HCT116 (cell line): ENCODE measurements at regions not wholly inside any gene's neighbourhood (a gene's known extent, or its start where the extent isn't known, plus 50 kb on each side); places are given as distances from the start of the nearest gene placed in this dataset.

Experiments
- ATAC-seq: fragments of 200-7000 bp; cut with Tn5 transposase; 2 replicates; pipeline ENCODE4 v1.9.1; 2020; ENCODE audit warnings: mild to moderate bottlenecking, moderate library complexity
- BruUV-seq: library from RNA; stranded (reverse); fragments of 400-500 nt; replicated peaks from 2 replicates; lab custom pipeline; 2021; lab: Mats Ljungman, UMichigan
- CTCF ChIA-PET: fragments of 300-600 bp; sonication (Branson Sonifier 250); formaldehyde crosslinking; loops from one replicate; lab custom pipeline; 2021; ENCODE audit warnings: antibody characterized with exemption; lab: Charles Lee
- POLR2A ChIA-PET: fragments of 300-600, 350-600 bp; sonication (Branson Sonifier 250); formaldehyde crosslinking; loops from one replicate; lab custom pipeline; 2021; ENCODE audit warnings: antibody characterized with exemption; lab: Charles Lee
- RAD21 ChIA-PET, 2 experiments: fragments of 300-600 bp; sonication (Branson Sonifier 250); formaldehyde crosslinking; loops; one replicate each; lab custom pipeline; 2023; ENCODE audit warnings: low total read pairs in 2 of 2; ENCODE audit not compliant: uncharacterized antibody in 2 of 2, unreplicated experiment in 2 of 2, low non-redundant PET in 1 of 2; lab: Charles Lee
- DNase-seq: peaks from one replicate; pipeline ENCODE4 v3.0.0-alpha.2; 2010; ENCODE audit warnings: low read depth, low spot score
- H2AFZ ChIP-seq: fragments of 200-600 bp; shearing (Covaris generic), sonication (generic); 2 replicates; pipeline ENCODE4 v1.6.1; 2017; ENCODE audit warnings: low read depth, mixed run types, mixed read lengths, antibody characterized with exemption, low read length; ENCODE audit not compliant: poor library complexity, severe bottlenecking
- H3K27ac ChIP-seq: 2 replicates; pipeline ENCODE4 v1.5.1; 2012; ENCODE audit warnings: low read depth, low read length
- H3K27me3 ChIP-seq: fragments of 200-600 bp; sonication (generic); 2 replicates; pipeline ENCODE4 v1.6.1; 2016; ENCODE audit warnings: mixed run types, low read length, mixed read lengths; ENCODE audit not compliant: insufficient read depth
- H3K36me3 ChIP-seq, 2 experiments: fragments of 200-500 bp in 1 of 2; fragments of 200-600 bp in 1 of 2; sonication (Bioruptor generic) in 1 of 2; sonication (generic) in 1 of 2; 2 replicates each; pipeline versions ENCODE4 v1.5.1 to v1.6.1; 2014 to 2016; ENCODE audit warnings: low read length in 2 of 2, inconsistent platforms in 1 of 2, mixed read lengths in 1 of 2, mixed run types in 1 of 2; ENCODE audit not compliant: insufficient read depth in 2 of 2, control insufficient read depth in 1 of 2
- H3K4me1 ChIP-seq, 2 experiments: fragments of 200-600 bp in 1 of 2; sonication (generic) in 1 of 2; 2 replicates each; pipeline versions ENCODE4 v1.5.1 to v1.6.1; 2012 to 2017; ENCODE audit warnings: low read length in 2 of 2, inconsistent platforms in 1 of 2, mild to moderate bottlenecking in 1 of 2, mixed read lengths in 1 of 2, mixed run types in 1 of 2, moderate library complexity in 1 of 2; ENCODE audit not compliant: insufficient read depth in 2 of 2, control insufficient read depth in 1 of 2
- H3K4me2 ChIP-seq: fragments of 200-600 bp; sonication (generic); 2 replicates; pipeline ENCODE4 v1.6.1; 2017; ENCODE audit warnings: mixed run types, low read length, mixed read lengths
- H3K4me3 ChIP-seq, 2 experiments: fragments of 200-600 bp in 1 of 2; sonication (generic) in 1 of 2; replicated peaks in 1 of 2; 2 replicates each; pipeline ENCODE4 v1.5.1; 2011 to 2016; ENCODE audit warnings: low read length in 2 of 2, control low read depth in 1 of 2, low read depth in 1 of 2, mild to moderate bottlenecking in 1 of 2, mixed read lengths in 1 of 2, mixed run types in 1 of 2
- H3K79me2 ChIP-seq: fragments of 200-600 bp; sonication (generic); 2 replicates; pipeline ENCODE4 v1.6.1; 2017; ENCODE audit warnings: mild to moderate bottlenecking, mixed run types, low read length, moderate library complexity, mixed read lengths; ENCODE audit not compliant: insufficient read depth
- H3K9ac ChIP-seq: fragments of 200-600 bp; sonication (generic); 2 replicates; pipeline ENCODE4 v1.6.1; 2016; ENCODE audit warnings: low read length, mixed read lengths
- H3K9me2 ChIP-seq: fragments of 200-600 bp; sonication (generic), shearing (Covaris generic); 2 replicates; pipeline ENCODE4 v1.6.1; 2017; ENCODE audit warnings: mixed run types, mild to moderate bottlenecking, moderate library complexity; ENCODE audit not compliant: insufficient read depth
- H3K9me3 ChIP-seq, 2 experiments: fragments of 200-500 bp in 1 of 2; fragments of 200-600 bp in 1 of 2; sonication (Bioruptor generic) in 1 of 2; sonication (generic) in 1 of 2; 2 replicates each; pipeline ENCODE4 v1.6.1; 2014 to 2017; ENCODE audit warnings: low read length in 2 of 2, mixed read lengths in 2 of 2, inconsistent platforms in 1 of 2, low read depth in 1 of 2, mild to moderate bottlenecking in 1 of 2, mixed run types in 1 of 2, moderate library complexity in 1 of 2; ENCODE audit not compliant: control insufficient read depth in 1 of 2, insufficient read depth in 1 of 2
- H4K20me1 ChIP-seq: fragments of 200-600 bp; sonication (generic), shearing (Covaris generic); 2 replicates; pipeline ENCODE4 v1.6.1; 2017; ENCODE audit warnings: mixed run types, mild to moderate bottlenecking, moderate library complexity; ENCODE audit not compliant: insufficient read depth
- CBX3 ChIP-seq: IDR thresholded peaks from 2 replicates; pipeline ENCODE4 v1.6.1; 2012; ENCODE audit warnings: low read depth
- ELF1 ChIP-seq: IDR thresholded peaks from 2 replicates; pipeline ENCODE4 v1.6.1; 2012; ENCODE audit warnings: low read depth, borderline replicate concordance
- EZH2 ChIP-seq: fragments of 200-600 bp; sonication (generic); IDR thresholded peaks from 2 replicates; pipeline ENCODE4 v1.6.1; 2017; ENCODE audit warnings: antibody characterized with exemption, mixed run types
- EZH2phosphoT487 ChIP-seq: fragments of 200-600 bp; IDR thresholded peaks from 2 replicates; pipeline ENCODE4 v1.6.1; 2018; ENCODE audit warnings: antibody characterized with exemption, borderline replicate concordance
- FOSL1 ChIP-seq: IDR thresholded peaks from 2 replicates; pipeline ENCODE4 v1.6.1; 2012; ENCODE audit warnings: low read depth
- JUND ChIP-seq: IDR thresholded peaks from 2 replicates; pipeline ENCODE4 v1.6.1; 2012
- POLR2A ChIP-seq: IDR thresholded peaks from 2 replicates; pipeline ENCODE4 v1.7.0; 2011; ENCODE audit warnings: borderline replicate concordance; ENCODE audit not compliant: insufficient read depth, insufficient read length; ENCODE audit errors: extremely low read depth
- POLR2AphosphoS5 ChIP-seq: IDR thresholded peaks from 2 replicates; pipeline ENCODE4 v1.6.1; 2011; ENCODE audit warnings: mild to moderate bottlenecking, low read depth, low read length, moderate library complexity
- RAD21 ChIP-seq: IDR thresholded peaks from 2 replicates; pipeline ENCODE4 v1.6.1; 2012; ENCODE audit warnings: low read depth, mild to moderate bottlenecking
- SIN3A ChIP-seq: IDR thresholded peaks from 2 replicates; pipeline ENCODE4 v1.6.1; 2012; ENCODE audit warnings: low read depth
- SRF ChIP-seq: IDR thresholded peaks from 2 replicates; pipeline ENCODE4 v1.6.1; 2012; ENCODE audit warnings: low read depth
- TCF7L2 ChIP-seq: IDR thresholded peaks from 2 replicates; pipeline ENCODE4 v1.7.0; 2011; ENCODE audit warnings: borderline replicate concordance, inconsistent platforms; ENCODE audit not compliant: insufficient read depth, insufficient read length; ENCODE audit errors: extremely low read depth
- YY1 ChIP-seq: IDR thresholded peaks from 2 replicates; pipeline ENCODE4 v1.6.1; 2011; ENCODE audit warnings: low read length, low read depth, moderate library complexity, mild to moderate bottlenecking; ENCODE audit not compliant: insufficient replicate concordance; ENCODE audit errors: extremely low read depth
- ZFX ChIP-seq: fragments of 450-650 bp; IDR thresholded peaks from 2 replicates; pipeline ENCODE4 v1.6.1; 2017
- ZNF274 ChIP-seq: fragments of 200-500 bp; sonication (Bioruptor generic); IDR thresholded peaks from 2 replicates; pipeline ENCODE4 v1.6.1; 2014; ENCODE audit warnings: mild to moderate bottlenecking, low read depth, low read length, inconsistent platforms
- intact Hi-C: fragments of 100-400 bp; cut with micrococcal nuclease; formaldehyde crosslinking; loops from 2 replicates; pipeline ENCODE4 v1.10.0; 2022
- TF ChIP-seq, protein P1 (sequence below), 3 experiments: fragments of 200-600 bp in 1 of 3; sonication (generic) in 1 of 3; IDR thresholded peaks in 2 of 3; conservative IDR thresholded peaks in 1 of 3; 2 replicates each; pipeline ENCODE4 v1.5.1; 2012 to 2017; ENCODE audit warnings: low read depth in 2 of 3, low read length in 2 of 3, antibody characterized with exemption in 1 of 3, borderline replicate concordance in 1 of 3, control low read depth in 1 of 3, mild to moderate bottlenecking in 1 of 3, mixed read lengths in 1 of 3, mixed run types in 1 of 3, moderate library complexity in 1 of 3; ENCODE audit not compliant: insufficient read depth in 1 of 3

DNA sequence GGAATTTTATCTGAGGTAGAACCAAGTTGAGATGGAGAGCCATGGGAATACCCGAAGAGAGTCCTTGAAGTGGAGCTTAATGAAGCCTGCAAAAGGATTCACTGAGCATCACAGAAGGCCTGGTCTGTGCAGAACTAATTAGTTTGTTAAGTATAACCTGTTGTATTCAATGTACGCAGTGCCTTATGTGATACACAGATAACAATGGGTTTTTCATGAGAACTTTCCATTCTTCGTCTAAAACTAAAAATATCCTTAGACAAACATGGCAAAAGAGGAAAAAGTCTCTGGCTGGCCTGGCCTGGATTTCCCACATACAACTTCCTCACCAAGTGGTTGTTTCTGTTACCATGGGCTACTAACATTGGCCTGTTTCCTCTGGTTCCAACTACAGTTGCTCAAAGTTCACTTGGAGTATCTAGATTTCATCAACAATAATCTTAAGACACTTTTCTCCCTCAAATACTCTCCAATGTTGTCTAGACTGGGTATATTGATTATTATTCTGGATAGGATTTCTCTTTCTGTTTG is 237.6 kb upstream of the ZNF462 start:
- DNase-seq: no peak
- BruUV-seq: no TSS peak
- intact Hi-C loops: no loop called here
- Histone ChIP-seq H3K9me3 (no peaks in the 10 kb centered on the region), H3K79me2 (no peaks in the 10 kb centered on the region), H3K4me2 (no peak overlapping the region), H3K4me3 (no peak overlapping the region), H3K27me3 (no peaks in the 10 kb centered on the region), H4K20me1 (no peaks in the 10 kb centered on the region), H2AFZ (no peak overlapping the region), H3K27ac (no peak overlapping the region), H3K9me2 (no peaks in the 10 kb centered on the region), H3K36me3 (no peaks in the 10 kb centered on the region), H3K9ac (no peak overlapping the region), H3K4me1 (no peaks in the 10 kb centered on the region)
- no peak for ATAC-seq
- RAD21 ChIA-PET: no interaction called here
- POLR2A ChIA-PET: no interaction called here
- no peak for TF ChIP-seq SIN3A
- no peak for TF ChIP-seq EZH2phosphoT487
- no peak for TF ChIP-seq RAD21
- TF ChIP-seq JUND: no peak
- no peak for TF ChIP-seq FOSL1
- no peak for TF ChIP-seq SRF
- TF ChIP-seq ZNF274: no peak
- no peak for TF ChIP-seq CBX3
- TF ChIP-seq YY1: no peak
- TF ChIP-seq EZH2: no peak
- TF ChIP-seq POLR2A: no peak
- no peak for TF ChIP-seq ELF1
- TF ChIP-seq POLR2AphosphoS5: no peak
- TF ChIP-seq, protein P1, sequence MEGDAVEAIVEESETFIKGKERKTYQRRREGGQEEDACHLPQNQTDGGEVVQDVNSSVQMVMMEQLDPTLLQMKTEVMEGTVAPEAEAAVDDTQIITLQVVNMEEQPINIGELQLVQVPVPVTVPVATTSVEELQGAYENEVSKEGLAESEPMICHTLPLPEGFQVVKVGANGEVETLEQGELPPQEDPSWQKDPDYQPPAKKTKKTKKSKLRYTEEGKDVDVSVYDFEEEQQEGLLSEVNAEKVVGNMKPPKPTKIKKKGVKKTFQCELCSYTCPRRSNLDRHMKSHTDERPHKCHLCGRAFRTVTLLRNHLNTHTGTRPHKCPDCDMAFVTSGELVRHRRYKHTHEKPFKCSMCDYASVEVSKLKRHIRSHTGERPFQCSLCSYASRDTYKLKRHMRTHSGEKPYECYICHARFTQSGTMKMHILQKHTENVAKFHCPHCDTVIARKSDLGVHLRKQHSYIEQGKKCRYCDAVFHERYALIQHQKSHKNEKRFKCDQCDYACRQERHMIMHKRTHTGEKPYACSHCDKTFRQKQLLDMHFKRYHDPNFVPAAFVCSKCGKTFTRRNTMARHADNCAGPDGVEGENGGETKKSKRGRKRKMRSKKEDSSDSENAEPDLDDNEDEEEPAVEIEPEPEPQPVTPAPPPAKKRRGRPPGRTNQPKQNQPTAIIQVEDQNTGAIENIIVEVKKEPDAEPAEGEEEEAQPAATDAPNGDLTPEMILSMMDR (IDR thresholded peaks at IDR 0.05 in 2 of 3, conservative IDR thresholded peaks at IDR 0.05 in 1 of 3; ENCODE audit: borderline replicate concordance in 1 of 3, insufficient read depth in 1 of 3, low read depth in 2 of 3, low read length in 2 of 3): no peak
- no peak for TF ChIP-seq ZFX
- no peak for TF ChIP-seq TCF7L2
- CTCF ChIA-PET: no interaction called here
